SKM-1 treated with dmso at 0.1 percent for 144 hours (cell line): ENCODE measurements at regions not wholly inside any gene's neighbourhood (a gene's known extent, or its start where the extent isn't known, plus 50 kb on each side); places are given as distances from the start of the nearest gene placed in this dataset.

Experiments used
- DNase-seq: peaks from one replicate; lab custom pipeline; 2025; ENCODE audit not compliant: unreplicated experiment; lab: John Stamatoyannopoulos, UW

DNA sequence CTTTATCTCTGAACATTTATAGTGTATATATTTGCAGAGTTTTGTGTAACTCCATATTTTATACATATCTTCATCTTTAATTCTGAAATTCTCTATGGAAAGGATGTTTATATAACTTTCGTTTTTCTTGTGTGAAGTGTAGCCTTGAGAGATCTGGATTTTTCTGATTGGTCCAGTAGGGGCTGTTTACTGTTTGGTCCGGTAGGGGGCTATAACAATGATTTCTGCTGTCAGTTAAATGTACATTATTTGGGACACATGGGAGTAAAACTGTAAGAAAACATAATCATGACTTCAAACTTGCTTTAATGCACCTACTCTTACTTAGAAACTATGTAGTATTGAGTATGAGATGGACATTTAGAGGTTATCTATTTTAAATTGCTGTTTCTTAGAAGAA lies 527.1 kb upstream of the ARRDC3 start:
- DNase-seq = no peak

- no peak for DNase-seq
These were observed 523.4 kb upstream of the ARRDC3 start for GRCh38 chr5:91906494-91906893.

DNA sequence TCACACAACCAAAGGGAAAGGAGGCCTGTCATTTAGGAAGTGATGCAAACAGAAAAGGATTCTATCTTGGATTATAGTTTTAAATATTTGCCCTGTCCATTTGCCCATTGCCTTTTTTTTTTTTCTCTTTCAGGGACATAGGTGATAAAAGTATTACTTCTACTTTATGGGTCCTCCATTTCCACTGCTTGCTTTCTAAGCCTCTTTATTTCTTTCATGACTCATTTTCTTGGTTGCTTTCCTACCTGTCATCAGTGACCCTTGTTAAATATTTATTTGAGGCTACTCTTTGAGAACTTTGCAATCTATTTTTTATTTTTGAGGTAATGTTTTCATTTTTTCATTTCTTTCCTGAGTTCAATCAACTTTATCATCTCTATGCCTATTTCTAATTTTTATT lies 522.9 kb upstream of the ARRDC3 start:
- DNase-seq = no peak

GRCh38 chr5:91898898-91899297 lies 515.8 kb upstream of the ARRDC3 start:
- DNase-seq = no peak

- DNase-seq = no peak
These were observed 514.9 kb upstream of the ARRDC3 start for GRCh38 chr5:91898019-91898418.

DNA sequence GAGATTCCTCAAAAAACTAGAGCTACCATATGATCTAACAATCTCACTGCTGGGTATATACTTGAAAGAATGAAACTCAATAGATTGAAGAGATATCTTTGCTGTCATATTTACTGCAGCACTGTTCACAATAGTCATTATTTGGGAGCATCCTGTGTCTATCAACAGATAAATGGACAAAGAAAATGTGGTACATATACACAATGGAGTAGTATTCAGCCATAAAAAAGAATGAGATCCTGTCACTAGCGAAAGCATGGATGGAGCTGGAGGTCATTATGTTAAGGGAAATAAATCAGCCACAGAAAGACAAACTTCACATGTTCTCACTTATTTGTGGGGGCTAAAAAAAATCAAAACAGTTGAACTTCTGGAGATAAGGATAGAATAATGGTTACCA lies 505.7 kb upstream of the ARRDC3 start:
- DNase-seq = no peak

DNA sequence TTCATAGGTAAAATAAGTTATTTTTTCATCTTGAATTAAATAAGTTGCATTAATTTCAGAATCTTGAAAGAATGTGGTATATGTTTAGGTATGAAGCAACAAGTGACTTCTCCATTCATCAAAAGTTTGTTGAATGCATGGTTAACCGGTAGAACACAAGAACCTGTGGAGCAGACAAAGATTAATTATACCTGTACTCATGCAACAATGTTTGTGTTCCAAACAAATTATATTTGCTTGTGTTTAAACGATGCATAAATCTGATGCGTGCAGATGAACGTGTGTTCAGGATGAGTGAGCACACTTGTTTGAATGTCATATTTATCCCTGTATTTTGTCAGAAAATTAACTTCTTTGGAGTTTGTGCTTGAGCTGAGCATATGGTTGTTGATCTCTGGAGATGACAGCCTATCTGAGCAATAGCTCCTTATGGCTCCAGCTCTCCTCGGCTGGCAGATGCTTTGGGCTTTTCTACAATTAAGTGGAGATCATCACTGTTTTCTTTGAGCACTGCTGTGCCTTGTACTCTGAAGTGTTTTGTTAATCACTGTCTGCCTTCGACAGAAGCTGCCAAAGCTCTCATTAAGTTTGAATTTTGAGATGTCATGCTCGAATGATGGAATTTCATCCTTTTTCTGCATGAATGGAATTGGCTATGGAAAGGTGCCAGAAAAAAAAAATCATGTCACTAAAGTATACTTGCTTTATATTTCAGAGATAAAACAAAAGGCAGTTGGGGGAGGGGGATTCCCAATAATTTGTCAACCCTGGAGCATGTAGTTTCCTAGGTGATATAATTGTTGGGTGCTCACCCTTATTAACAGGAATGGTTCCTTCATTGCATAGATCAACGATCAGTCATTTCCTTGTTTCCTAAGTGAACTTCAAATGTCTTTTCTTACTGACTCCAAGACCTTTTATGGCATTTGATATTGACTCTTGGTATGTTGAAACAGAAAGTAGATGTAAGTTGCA lies 502.5 kb upstream of the ARRDC3 start:
- no peak for DNase-seq

DNA sequence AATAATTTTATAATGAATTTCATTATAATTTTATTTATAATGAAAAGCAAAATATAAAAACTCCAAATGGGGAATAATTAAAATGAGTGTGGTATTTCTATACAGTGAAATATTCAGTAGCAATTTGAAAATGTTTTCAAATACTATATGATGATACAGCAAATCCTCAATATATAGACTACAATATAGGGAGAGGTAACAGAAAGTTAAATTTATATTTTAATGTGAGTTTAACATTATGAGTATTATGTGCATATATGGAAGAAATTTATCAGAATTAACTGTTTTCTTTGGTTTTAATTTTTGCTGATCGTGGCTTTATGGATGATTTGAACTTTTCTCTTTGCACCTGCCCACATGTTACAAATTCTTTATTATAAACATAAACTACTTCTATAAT lies 500.9 kb upstream of the ARRDC3 start:
- DNase-seq = no peak

DNA sequence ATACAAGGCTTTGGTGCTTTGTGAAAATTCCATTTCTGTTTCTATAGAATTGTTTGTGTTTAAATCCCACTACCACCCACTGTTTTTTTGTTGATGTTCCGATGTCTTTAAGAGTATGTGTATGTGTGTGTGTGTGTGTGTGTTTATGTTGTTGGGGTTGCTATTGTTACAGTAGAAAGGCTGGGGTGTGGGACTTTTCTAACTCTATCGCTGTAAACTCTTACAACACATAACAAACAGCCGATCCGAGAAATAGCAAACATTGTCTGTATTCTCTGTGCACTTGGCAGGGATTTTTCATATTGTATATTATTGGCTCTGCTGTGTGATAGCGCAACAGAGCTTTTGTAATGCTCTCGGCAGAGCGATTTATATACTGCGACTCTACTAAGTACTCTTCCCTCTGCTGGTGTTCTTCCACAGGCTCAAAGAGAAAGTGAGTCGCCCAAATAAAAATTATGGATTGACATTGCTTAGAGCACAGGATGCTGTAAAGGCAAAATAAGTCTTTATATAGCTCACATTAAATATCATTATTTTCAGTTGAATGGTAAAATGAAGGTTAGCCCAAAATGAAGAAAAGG lies 492.2 kb upstream of the ARRDC3 start:
- DNase-seq = no peak

DNA sequence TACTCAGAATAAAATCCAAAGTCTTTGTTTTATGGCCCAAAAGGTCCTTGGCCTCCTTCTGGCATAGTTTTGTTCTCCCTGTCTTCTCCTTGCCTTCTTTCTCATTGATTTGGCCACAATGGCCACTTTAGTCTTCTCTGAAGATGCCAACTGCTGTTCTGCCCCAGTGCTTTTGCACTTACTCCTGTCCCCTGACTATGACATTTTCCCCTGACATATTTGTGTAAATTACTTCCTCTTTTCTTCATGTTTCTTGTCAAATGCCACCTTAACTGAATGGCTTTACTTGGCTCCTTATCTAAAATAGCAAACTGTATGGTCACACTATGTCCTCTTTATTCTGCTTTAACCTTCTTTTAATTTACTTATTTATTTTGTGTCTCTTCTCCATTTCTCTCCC lies 484.7 kb upstream of the ARRDC3 start:
- no peak for DNase-seq

GRCh38 chr5:91865915-91866314 lies 482.8 kb upstream of the ARRDC3 start:
- DNase-seq = no peak

DNA sequence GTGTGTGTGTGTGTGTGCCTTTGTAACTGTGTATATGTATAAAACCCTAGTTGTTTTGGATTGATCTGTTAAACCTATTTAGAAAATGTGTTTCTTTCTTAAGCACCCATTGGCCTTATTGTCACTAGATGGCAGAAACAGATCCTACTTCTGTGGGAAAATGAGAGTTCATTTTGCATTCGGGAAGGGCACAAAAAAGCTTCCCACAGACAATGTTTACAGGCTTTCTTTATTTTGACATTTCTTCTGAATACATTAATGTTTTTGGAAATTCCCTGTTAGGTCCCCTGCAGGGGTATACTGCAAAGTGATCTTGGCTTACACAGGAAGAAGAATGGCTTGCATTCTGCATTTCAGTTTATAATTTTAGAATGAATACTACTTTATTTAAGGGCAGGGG lies 481.8 kb upstream of the ARRDC3 start:
- no peak for DNase-seq

DNA sequence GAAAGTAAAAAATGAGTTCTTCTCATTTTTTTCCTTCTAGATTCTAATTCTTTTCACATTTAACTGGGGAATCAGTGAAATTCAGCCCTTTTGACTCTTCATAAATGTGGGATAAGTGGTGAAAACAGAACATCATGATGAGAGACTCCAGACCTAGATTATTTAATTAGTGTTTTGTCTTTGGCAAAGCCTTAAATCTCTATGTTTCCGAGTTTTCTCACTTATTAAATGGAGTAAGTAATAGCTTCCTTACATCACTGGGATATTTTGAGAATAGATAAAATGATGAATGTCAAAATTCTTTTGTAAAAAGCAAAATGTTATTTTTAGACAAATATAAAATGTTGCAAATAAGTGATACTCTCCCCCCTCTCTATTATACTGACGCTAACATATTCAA lies 468.6 kb upstream of the ARRDC3 start:
- no peak for DNase-seq

GRCh38 chr5:91850031-91850430 lies 466.9 kb upstream of the ARRDC3 start:
- no peak for DNase-seq

- no peak for DNase-seq
These were observed 466.0 kb upstream of the ARRDC3 start for GRCh38 chr5:91849069-91849468.

- DNase-seq = peak; percentile 66
These were observed 465.3 kb upstream of the ARRDC3 start for GRCh38 chr5:91848453-91848852.

DNA sequence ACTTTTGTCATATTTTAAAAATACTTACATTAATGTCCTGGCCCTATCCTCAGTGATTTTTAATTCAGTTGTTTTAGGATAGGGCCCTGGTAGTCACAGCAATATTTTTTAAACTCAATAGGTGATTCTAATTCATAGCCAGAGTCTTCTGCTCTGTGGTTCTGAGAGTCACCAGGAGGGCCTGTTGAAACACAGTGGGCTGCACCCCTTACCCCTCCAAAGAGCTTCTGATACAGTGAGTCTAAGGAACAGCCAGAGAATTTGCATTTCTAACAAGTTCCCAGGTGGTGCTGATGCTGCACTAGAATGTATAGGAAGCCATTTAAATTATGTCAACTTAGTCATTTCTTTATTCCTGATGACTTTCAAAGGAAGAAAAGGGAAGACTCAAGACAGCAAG lies 458.3 kb upstream of the ARRDC3 start:
- no peak for DNase-seq

GRCh38 chr5:91840412-91840811 lies 457.3 kb upstream of the ARRDC3 start:
- DNase-seq = no peak

- DNase-seq = no peak
These were observed 456.6 kb upstream of the ARRDC3 start for GRCh38 chr5:91839721-91840120.

- no peak for DNase-seq
These were observed 456.1 kb upstream of the ARRDC3 start for GRCh38 chr5:91839233-91839632.

DNA sequence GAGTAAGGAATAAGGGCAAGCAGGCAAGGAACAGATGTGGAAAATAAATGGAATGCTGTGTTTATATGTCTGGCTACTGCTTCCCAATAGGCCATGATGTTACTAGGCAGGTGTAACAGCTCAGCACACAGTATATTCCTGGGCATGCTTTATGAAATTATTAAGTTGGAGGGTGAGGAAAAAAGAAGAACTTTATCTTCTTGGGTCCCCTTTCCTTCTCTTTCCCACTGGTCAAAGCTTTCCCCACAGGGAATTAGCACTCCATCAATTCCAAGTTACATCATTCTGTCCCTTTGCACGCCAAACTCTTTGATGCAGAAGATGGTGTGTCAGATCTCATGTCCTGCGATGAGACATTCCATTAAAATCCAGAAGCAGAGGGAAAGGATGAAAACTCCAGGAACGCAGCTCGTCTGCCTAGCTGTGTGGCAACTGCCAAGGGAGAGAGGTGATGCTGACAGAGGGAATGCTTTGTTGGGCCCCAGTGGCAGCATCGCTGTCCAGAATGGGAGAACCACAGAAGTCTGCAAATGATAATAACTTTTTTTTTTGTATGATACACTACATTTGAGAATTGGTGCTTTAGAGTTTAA lies 447.3 kb upstream of the ARRDC3 start:
- no peak for DNase-seq

DNA sequence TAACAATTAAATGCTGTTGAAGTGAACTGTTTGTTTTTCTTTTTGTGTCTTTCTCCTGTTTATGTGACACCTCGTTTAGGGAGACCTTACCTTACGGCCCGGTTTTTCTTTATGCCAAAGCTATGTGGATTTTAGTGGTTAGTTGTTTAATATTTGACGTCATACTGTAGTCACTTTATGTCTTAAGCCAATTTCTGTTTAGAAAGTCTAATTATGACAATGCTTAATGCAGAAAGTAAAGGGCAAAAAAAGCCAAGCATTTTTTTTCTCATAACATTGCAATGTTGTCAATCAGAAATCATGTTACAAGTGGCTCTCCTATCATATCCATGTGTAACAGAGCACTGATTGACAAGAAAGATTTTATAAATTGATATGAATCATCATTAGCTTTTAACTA lies 442.5 kb upstream of the ARRDC3 start:
- DNase-seq = no peak
